GM12892 (cell line): ENCODE measurements at regions not wholly inside any gene's neighbourhood (a gene's known extent, or its start where the extent isn't known, plus 50 kb on each side); places are given as distances from the start of the nearest gene placed in this dataset.

Experiments used
- POLR2AphosphoS5 ChIP-seq: IDR thresholded peaks from 2 replicates; pipeline ENCODE4 v1.6.1; 2011; ENCODE audit warnings: low read depth, low read length, control low read depth
- TAF1 ChIP-seq: IDR thresholded peaks from 2 replicates; pipeline ENCODE4 v1.6.1; 2011; ENCODE audit warnings: low read depth, mild to moderate bottlenecking, control low read depth, low read length, borderline replicate concordance

GRCh38 chr6:870096-870495 is 177.2 kb upstream of the EXOC2 start:
- TF ChIP-seq TAF1 (no peak), POLR2AphosphoS5 (no peak)
